Skin of body (tissue), 1 donor: ENCODE measurements at regions not wholly inside any gene's neighbourhood (a gene's known extent, or its start where the extent isn't known, plus 50 kb on each side); places are given as distances from the start of the nearest gene placed in this dataset.
A peak's percentile ranks its signal among the peaks of the same experiment; 100 is the strongest.
"Not testable (repeated sequence)": the region's sequence is repeated elsewhere in the genome, so short reads cannot be mapped to it uniquely, and the experiment has no call there.

Experiments used
- DNase-seq: peaks from one replicate; lab custom pipeline; 2025; lab: John Stamatoyannopoulos, UW

- DNase-seq: no peak
Observed at GRCh38 chr17:52930145-52930544, 771.6 kb upstream of the CA10 start.

GRCh38 chr17:52923658-52924057 is 765.1 kb upstream of the CA10 start:
- DNase-seq: no peak

GRCh38 chr17:52899235-52899634 is 740.7 kb upstream of the CA10 start:
- no peak for DNase-seq

- no peak for DNase-seq
Observed at GRCh38 chr17:52895272-52895671, 736.8 kb upstream of the CA10 start.

- no peak for DNase-seq
Observed at GRCh38 chr17:52892334-52892733, 733.8 kb upstream of the CA10 start.

GRCh38 chr17:52885882-52886281 is 727.4 kb upstream of the CA10 start:
- no peak for DNase-seq

- DNase-seq: not testable (repeated sequence)
Observed at GRCh38 chr17:52883907-52884491, 725.5 kb upstream of the CA10 start.

GRCh38 chr17:52846767-52847166 is 688.3 kb upstream of the CA10 start:
- DNase-seq: not testable (repeated sequence)

GRCh38 chr17:52841971-52842370 is 683.5 kb upstream of the CA10 start:
- DNase-seq: no peak

- DNase-seq: no peak
Observed at GRCh38 chr17:52837492-52837891, 679.0 kb upstream of the CA10 start.

GRCh38 chr17:52831536-52831935 is 673.0 kb upstream of the CA10 start:
- DNase-seq: no peak

GRCh38 chr17:52828621-52829020 is 670.1 kb upstream of the CA10 start:
- no peak for DNase-seq

GRCh38 chr17:52827526-52827925 is 669.0 kb upstream of the CA10 start:
- no peak for DNase-seq

- no peak for DNase-seq
Observed at GRCh38 chr17:52824542-52824941, 666.0 kb upstream of the CA10 start.

- DNase-seq: no peak
Observed at GRCh38 chr17:52823155-52823554, 664.6 kb upstream of the CA10 start.

- peak; percentile 3 for DNase-seq
Observed at GRCh38 chr17:52790359-52790955, 631.9 kb upstream of the CA10 start.

- no peak for DNase-seq
Observed at GRCh38 chr17:52789829-52790228, 631.3 kb upstream of the CA10 start.

GRCh38 chr17:52776234-52776633 is 617.7 kb upstream of the CA10 start:
- no peak for DNase-seq

- no peak for DNase-seq
Observed at GRCh38 chr17:52762794-52763167, 604.3 kb upstream of the CA10 start.

GRCh38 chr17:52762147-52762793 is 603.8 kb upstream of the CA10 start:
- DNase-seq: no peak

GRCh38 chr17:52759864-52760263 is 601.4 kb upstream of the CA10 start:
- no peak for DNase-seq

- no peak for DNase-seq
Observed at GRCh38 chr17:52758481-52758880, 600.0 kb upstream of the CA10 start.

GRCh38 chr17:52756746-52757145 is 598.2 kb upstream of the CA10 start:
- DNase-seq: no peak
